ENCODE measurements at regions not wholly inside any gene's neighbourhood (a gene's known extent, or its start where the extent isn't known, plus 50 kb on each side); places are given as distances from the start of the nearest gene placed in this dataset.
"Not testable (repeated sequence)": the region's sequence is repeated elsewhere in the genome, so short reads cannot be mapped to it uniquely, and the experiment has no call there.

DNA sequence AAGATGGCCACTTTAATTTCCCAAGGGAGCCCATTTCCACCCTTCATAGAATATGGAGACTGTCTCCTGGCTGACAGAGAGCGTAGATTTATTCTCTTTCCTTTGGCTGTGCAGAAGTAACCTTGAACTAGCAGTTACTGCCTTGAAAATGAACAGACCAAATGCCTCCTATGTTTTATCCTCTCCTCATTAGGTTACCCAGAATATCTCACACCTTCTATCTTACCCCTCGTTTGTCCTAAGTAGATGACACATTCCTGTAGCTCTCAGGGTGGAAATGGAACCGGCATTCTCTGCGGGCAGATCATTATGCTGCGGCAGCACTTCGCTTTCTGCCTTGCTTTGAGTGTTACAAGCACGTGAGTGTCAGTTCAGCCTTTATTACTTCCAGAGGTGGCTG is 336.5 kb downstream of the DCDC2C start:
- no peak for DNase-seq (ENCODE audit: low read depth in 2 of 3, low spot score in 2 of 3)

DNA sequence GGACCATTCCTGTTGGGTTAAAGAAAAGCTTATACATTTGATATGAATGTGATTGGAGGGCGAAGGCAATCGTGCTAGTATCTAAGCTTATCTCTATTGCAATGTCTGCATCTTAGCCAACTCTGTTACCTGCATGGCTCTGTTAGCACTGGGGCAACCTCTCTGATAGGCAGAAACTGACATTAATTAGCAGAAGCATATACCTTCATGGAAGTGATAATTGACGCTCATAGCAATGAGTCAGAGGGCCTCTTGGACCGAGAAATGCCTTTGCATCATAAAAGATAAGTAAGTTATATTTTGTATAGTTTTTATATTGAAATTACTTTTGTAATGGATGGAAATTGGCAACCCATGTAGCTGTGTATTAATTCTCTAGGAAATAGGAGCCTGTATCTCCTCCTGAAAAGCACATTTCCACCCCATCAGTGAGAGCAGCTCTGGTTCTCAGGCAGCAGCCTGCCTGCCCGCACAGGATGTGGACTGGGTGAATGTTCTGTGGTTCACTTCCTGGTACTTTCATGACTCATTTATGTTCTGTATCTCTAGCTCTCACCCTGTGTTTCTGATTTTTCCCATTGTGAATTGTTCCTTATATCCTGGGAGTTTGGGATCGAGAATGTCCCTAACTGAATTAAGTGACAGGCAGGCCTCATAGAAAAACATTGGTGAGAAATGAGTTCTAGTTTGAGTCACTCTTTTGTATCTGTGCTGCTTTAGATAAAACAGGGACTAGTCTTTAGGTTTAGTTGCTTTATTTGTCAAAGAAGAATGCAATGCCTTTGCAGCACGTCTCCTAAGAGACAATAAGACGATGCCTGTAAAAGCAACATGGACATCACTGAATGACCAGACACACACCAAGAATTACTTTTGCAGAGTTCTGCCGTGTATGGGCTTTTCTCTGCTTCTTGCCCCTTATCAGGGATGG is 344.9 kb downstream of the DCDC2C start:
- DNase-seq (ENCODE audit: low read depth in 2 of 3, low spot score in 2 of 3): no peak

DNA sequence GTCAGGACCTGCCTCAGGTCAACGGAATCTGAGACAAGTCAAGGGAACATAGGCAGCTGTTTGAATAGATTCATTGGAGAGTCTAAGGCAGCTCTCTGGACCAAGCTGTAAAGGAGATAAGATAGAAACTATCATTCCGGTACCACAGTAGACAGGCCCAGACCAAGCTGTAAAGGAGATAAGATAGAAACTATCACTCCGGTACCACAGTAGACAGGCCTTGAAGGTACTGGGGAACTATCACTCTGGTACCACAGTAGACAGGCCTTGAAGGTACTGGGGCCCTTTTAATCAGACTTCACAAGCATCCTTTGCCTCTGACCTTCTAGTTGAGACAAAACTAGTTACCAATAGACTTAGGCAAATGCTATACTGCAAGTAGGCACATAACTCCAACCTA is 346.1 kb downstream of the DCDC2C start:
- no peak for DNase-seq (ENCODE audit: low read depth in 2 of 3, low spot score in 2 of 3)

DNA sequence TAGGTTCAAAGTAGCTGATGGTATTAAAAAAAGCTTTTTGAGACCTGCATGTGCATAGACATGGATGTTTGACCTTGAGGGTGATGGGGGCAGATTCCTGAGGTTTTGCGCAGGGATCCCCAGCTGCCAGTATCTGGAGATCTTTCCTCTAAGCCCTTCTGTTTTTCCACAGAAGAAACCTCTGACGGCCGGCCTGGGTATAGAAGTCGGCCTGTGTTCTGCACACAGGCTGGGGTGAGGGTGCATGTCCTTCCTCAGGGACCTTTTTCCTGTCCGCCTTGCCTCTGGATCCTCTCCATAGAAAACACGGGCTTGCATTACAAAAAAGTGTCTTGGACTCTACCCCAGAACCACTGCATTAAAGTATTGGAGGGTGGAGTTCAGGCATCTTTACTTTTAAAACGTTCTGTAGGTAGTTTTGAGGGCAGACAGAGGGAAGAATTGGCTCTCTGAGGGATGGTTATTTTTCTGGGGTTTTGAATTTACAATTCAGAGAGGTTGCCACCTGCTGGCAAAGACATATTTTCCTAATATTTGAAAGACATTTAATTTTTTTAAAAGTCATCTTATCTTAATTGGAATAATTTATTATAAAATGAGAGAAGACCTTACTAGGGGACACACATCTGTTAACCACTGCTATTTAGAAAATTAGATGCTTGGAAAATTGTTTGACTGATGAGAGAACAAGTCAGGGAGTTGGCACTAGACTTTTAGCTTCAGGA is 350.6 kb downstream of the DCDC2C start:
- DNase-seq (ENCODE audit: low read depth in 2 of 3, low spot score in 2 of 3): no peak

DNA sequence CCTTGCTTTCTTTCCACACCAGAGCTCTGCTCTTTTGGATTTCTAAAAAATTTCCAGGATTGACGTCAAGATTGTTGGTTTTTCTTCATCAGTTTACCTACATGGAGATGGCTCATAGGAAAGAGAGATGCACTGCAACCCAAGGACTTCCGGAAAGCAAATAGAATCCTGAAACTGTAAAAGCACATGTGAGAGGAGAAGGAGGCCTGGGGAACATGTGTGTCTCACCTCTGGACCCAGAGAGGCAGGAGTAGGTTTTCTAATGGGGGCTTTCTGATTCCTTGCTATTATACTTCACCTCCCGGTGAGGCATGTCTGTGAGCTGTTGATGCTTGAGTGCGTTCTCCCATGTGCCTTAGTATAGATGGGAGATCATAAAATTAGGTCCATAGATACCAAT is 362.8 kb downstream of the DCDC2C start:
- DNase-seq (ENCODE audit: low read depth in 2 of 3, low spot score in 2 of 3): no peak

DNA sequence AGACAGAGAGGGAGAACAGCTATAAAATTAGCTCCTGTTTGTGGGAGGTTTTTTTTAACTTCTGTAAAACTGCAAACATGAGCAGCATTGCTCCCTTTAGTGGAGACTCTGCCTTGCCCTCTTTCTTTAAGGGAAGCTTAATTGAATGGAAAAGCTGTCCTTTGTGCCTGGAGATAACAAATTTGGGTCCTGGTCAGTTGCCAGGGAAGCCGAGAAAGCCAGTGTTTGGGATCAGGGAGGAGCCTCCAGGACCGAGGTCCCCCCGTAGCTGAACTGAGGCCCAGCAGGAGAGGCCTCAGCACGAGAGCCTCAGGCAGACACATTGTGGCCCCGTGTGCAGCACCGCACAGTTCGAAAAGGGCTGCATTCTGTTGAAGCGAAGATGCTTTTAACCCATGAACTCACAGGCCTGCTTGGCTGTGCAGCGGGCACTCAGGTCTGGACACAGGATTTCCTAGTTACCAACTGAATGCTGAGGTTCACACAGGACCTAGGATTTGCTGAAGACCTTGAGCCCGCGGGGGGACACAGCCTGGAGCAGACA is 369.7 kb downstream of the DCDC2C start:
- no peak for DNase-seq (ENCODE audit: low read depth in 2 of 3, low spot score in 2 of 3)

DNA sequence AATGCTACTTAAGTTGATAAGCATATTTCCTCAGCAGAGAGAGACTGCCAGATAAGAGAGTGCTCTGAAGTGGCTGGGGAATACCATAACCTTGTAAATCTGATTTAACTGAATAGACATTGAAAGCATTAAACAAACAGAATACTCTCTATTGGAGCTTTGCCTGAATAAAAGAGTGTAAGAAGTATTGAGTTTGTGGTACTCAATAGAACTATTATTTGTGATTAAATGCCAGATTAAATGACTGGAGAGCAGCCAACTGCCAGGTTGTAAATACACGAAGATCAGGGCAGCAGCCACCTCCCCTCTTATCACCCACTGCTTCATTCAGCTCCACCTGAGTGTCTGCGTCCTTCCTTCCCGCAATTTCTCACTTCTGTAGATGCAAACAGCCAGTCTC is 373.6 kb downstream of the DCDC2C start:
- no peak for DNase-seq (ENCODE audit: low read depth in 2 of 3, low spot score in 2 of 3)

DNA sequence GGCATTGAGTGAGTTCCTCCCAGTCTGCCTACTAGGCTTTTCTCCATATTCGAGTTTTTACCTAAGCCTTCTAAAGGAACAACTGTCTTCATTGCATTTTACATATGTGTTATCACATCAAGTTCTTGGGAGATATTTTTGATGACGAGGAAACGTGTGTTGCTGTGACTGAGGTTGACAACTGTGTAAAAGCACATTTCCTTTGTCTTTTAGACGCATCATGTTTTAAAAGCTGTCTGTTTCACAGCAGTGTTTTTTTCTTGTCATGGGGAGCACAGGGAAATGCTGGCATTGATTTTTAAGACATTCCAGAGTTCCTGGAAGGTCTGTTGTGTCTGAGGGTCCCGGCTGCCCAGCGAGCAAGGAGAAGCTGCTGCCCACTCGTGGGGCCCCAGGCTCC is 381.8 kb downstream of the DCDC2C start:
- no peak for DNase-seq (ENCODE audit: low read depth in 2 of 3, low spot score in 2 of 3)

DNA sequence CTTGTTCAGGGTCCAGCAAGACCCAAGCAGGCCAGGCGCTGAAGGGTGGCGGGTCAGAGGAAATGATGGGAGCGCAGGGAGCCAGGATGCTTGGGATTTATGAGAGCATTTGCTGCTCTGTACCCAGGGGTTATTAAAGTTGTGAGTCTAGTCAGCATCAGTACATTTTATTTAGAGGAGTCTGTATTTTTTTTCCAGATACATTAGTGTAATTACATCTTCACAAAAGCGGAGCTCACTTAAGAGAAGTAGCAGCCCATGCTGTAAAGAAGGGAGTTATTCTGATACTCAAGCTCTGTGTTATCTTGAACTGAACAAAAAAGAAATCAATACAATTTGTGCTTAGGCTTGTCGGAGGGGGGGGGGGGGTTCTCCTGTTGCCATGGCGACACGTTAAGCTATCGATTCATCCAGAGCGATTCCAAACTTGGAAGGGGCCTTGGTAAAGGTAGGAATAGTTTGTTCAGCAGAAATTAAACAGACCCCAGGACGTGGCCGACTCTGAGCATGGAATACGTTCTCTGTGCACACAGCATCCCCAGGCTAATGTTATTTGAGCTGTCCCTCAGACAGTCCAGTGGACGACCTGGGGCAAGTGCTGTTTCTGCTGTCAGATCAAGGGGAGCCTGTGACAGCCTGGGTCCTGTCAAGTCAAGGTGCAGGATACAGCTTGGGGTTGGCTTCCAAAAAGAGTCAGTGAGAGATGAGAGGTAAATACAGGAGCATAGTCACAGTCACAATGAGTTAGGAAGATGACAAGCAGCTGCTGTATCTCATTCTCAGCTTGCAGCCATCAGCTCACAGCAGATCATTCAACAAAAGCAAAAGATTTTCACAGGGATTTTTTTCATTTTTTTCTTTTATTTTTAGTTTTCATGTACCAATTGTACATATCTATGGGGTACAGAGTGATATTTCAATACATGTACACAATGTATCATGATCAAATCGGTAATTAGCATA is 387.6 kb downstream of the DCDC2C start:
- no peak for DNase-seq (ENCODE audit: low read depth in 2 of 3, low spot score in 2 of 3)

DNA sequence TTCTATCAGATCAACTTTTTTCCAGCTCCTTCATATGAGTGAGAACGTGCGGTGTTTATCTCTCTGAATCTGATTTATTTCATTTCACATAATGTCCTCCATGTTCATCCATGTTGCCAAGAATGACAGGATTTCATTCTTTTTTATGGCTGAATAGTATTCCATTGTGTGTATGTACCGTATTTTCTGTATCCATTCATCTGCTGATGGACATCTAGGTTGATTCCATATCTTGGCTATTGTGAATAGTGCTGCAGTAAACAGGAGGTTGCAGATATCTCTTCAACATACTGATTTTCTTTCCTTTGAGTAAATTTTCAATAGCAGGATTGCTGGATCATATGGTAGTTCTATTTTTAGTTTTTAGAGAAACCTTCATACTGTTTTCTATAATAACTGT is 388.5 kb downstream of the DCDC2C start:
- DNase-seq (ENCODE audit: low read depth in 2 of 3, low spot score in 2 of 3): no peak

DNA sequence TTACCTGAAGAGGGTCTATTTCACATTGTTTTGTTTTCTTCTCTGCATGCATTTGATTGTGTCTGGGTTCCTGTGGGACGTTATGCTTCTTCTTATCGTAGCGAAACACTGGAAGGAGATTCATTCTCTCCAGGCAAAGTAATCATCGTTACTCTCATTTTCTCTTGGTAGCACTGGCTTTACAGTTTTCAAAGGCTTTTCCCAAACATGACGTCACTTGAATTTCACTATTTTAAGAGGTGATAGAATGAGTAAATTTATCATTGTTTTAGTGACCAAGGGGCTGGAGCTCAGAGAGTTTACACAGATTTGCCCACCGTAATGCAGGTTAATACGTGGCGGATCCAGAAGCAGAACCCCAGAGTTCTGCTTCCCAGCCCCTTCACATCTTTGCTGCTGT is 391.4 kb downstream of the DCDC2C start:
- DNase-seq (ENCODE audit: low read depth in 2 of 3, low spot score in 2 of 3): no peak

DNA sequence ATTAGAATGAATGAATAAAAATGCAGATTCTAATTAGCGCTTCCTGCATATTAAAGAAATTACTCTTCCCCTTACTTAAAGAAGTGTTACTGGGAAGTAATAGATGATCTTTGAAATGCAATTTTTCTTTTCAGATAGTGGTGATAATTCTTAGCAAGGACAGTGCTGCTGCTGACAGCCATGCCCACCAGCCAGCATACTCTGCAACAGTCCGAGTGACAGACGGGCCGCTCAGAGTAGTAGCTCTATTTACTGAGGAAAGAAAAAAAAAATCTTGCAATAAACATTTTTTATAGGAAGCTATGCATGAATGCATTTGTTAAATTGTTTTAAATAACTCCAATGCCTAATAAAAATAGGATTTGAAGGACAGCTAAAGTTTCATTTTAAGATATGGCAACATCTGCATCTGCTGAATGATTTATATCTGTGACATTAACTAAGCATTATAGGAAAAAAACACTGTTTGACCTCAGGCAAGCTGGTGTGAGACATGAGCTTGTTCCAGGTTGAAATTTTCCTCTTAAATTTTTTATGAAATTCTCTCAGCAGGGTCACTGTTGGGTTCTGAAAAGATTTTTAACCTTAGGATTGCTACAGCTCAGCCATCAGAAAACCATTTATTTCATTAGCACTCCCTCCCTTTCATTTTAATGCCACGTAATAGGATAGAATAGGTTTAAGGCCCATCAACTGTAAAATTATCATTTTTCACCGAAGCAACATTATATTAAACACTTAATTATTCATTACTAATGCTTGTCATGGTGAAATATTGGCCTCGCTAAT is 393.8 kb downstream of the DCDC2C start:
- DNase-seq (ENCODE audit: low read depth in 2 of 3, low spot score in 2 of 3): no peak

DNA sequence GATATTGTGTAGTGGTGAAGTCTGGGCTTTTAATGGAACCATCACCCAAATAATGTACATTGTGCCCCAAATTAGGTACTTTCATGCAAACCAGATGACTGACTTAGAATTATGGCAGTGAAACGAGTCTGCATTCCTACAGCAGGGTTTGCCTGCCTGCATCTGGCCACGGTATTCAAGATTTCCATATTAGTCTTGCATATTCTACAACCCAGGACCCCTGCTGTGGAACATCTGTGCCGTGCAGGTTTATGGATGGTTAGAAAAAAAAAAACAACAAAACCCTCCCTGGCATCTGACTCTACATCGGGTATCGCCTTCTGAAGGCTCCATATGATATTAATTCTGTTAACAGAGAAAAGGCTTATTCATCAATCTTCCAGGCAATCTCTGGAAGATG is 394.8 kb downstream of the DCDC2C start:
- DNase-seq (ENCODE audit: low read depth in 2 of 3, low spot score in 2 of 3): no peak

DNA sequence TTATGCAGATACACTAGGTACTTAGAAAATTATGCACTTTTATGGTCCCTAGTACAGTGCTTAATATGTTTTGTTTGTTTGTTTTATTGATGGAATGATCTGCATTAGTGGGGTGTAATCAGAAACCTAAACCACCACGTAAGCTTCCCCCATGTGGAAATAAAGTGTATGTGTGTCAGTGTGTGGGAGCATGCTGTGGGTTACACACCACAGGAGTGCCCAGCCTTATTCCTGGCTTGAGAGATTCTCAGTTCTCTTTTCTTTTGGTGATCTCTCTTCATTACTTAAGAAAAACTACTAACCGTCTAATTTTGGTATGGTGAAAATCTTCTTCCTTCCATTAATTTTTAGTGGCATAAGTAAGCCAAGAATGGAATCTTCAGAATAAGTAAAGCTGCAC is 398.6 kb downstream of the DCDC2C start:
- no peak for DNase-seq (ENCODE audit: low read depth in 2 of 3, low spot score in 2 of 3)

DNA sequence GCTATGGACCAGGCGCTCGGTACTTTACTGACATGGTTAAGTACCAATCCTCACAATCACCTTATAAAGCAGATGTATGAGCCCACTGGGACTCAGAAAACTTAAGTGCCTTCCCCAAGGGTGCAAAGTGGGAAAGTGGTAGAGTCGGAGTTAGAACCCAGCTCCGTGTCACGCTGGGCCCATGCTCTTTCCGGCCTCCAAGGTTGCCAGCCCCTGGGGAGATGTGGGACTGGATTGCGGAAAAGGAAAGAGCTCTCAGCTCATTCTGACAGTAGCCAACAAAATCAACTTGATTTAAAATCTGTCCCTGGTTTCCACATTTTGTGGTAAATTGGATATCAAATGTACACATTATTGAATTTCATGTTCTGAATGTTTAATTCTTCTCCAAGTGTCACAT is 403.8 kb downstream of the DCDC2C start:
- no peak for DNase-seq (ENCODE audit: low read depth in 2 of 3, low spot score in 2 of 3)

DNA sequence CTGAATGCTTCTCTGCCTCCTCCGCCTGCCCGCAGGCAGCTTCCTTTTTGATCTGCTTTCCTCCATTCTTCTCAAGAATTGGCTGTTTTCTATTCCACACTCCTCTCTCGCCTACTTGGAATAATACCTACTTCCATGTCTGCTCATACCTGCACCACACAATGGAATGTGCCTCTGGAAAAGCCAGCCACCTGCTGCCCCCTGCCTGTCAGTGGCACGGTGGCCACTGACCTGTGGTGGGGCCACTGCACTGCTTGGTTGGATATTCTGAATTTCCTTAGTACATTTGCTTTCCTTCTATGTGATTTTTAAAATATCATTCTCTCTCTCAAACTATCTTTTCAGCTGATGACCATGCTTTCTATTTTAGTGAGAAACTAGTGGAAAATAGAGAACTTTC is 406.9 kb downstream of the DCDC2C start:
- no peak for DNase-seq (ENCODE audit: low read depth in 2 of 3, low spot score in 2 of 3)

DNA sequence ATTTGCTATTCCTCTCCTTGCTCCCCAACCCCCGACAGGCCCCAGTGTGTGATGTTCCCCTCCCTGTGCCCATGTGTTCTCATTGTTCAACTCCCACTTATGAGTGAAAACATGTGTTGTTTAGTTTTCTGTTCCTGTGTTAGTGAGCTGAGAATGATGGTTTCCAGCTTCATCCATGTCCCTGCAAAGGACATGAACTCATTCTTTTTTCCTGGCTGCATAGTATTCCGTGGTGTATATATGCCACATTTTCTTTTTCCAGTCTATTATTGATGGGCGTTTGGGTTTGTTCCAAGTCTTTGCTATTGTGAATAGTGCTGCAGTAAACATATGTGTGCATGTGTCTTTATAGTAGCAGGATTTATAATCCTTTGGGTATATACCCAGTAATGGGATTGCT is 412.1 kb downstream of the DCDC2C start:
- DNase-seq (ENCODE audit: low read depth in 2 of 3, low spot score in 2 of 3): not testable (repeated sequence)

DNA sequence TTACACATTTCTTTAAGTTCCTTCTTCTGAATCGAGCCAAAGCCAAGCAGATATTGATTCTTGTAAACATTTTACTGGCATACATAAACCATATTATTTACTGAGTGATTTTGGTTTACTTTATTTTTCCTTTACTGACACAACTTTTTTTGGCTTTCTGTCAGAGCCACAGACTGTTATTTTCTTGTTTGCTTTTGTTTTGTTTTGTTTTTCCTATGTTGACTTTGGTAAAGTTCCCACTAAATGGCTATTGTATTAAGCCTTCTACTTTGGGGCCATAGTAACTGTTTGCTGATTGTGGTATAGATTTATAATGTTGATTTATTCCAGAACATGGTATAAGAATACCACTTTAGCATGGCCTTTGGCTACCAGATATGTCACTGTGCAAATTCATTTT is 419.4 kb downstream of the DCDC2C start:
- no peak for DNase-seq (ENCODE audit: low read depth in 2 of 3, low spot score in 2 of 3)

DNA sequence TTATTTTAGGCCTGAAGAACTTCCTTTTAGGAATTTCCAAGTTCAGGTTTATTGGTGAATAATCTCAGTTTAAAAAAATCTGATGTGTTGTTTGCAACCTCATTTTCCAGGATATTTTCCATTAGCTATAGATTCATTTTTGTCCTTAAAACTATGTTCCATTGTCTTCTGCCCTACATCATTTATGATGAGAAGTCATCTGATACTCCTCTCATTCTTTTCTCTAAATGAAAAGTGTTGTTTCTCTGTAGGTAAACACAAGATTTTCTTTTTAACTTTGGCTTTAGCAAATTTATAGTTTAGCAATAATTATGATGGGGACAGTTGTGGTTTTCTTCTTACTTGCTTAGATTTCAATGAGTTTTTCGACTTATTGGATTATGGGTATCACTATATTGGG is 427.3 kb downstream of the DCDC2C start:
- no peak for DNase-seq (ENCODE audit: low read depth in 2 of 3, low spot score in 2 of 3)
